Colonic mucosa (tissue), 4 donors: ENCODE measurements at regions not wholly inside any gene's neighbourhood (a gene's known extent, or its start where the extent isn't known, plus 50 kb on each side); places are given as distances from the start of the nearest gene placed in this dataset.

ENCODE experiments used
- DNase-seq: peaks from one replicate; pipeline ENCODE4 v3.0.0-alpha.2; 2020
- H3K27ac ChIP-seq: fragments of 200-600 bp; one replicate; pipeline ENCODE4 v1.8.0; 2021
- H3K27me3 ChIP-seq: fragments of 200-600 bp; one replicate; pipeline ENCODE4 v1.8.0; 2021
- H3K36me3 ChIP-seq: fragments of 200-600 bp; one replicate; pipeline ENCODE4 v1.8.0; 2021
- H3K4me1 ChIP-seq: fragments of 200-600 bp; one replicate; pipeline ENCODE4 v1.8.0; 2021; ENCODE audit warnings: mild to moderate bottlenecking
- H3K4me3 ChIP-seq: fragments of 200-600 bp; one replicate; pipeline ENCODE4 v1.8.0; 2021
- H3K9ac ChIP-seq, 2 donors: one replicate each; pipeline ENCODE4 v1.7.0; 2013; ENCODE audit warnings: control low read depth in 2 of 2, low read depth in 2 of 2, low read length in 2 of 2
- H3K9me3 ChIP-seq: fragments of 200-600 bp; one replicate; pipeline ENCODE4 v1.8.0; 2021
- CTCF ChIP-seq: fragments of 200-600 bp; IDR thresholded peaks from one replicate; pipeline ENCODE4 v1.8.0; 2022; ENCODE audit warnings: antibody characterized with exemption, mild to moderate bottlenecking
- intact Hi-C: fragments of 100-400 bp; cut with DNase I; formaldehyde crosslinking; loops from one replicate; pipeline ENCODE4 v1.14.1; 2022
- donor health status: healthy.
- donor health status: DM: no; HTN: no; CAD: no.
- donor health status: DM: no; HTN: no; CAD: no.

GRCh38 chr10:128971374-128972035 lies 495.5 kb upstream of the MGMT start:
- intact Hi-C loops: no loop called here
- Histone ChIP-seq H3K4me1 (no peaks in the 10 kb centered on the region), H3K9ac (no peak overlapping the region), H3K27me3 (no peaks in the 10 kb centered on the region), H3K36me3 (no peaks in the 10 kb centered on the region), H3K4me3 (no peak overlapping the region), H3K27ac (no peak overlapping the region), H3K9me3 (no peaks in the 10 kb centered on the region)
- no peak for DNase-seq
- TF ChIP-seq CTCF: no peak

- H3K9me3 ChIP-seq: no peaks in the 10 kb centered on the region
- no peak overlapping the region for H3K4me3 ChIP-seq
- H3K4me1 ChIP-seq: no peaks in the 10 kb centered on the region
- H3K27ac ChIP-seq: no peak overlapping the region
- no peak for DNase-seq
- no peak for TF ChIP-seq CTCF
- intact Hi-C loops: no loop called here
- H3K9ac ChIP-seq: no peak overlapping the region
- no peaks in the 10 kb centered on the region for H3K36me3 ChIP-seq
- H3K27me3 ChIP-seq: no peaks in the 10 kb centered on the region
Measured at GRCh38 chr10:128972036-128972405, 495.0 kb upstream of the MGMT start.

- no peak for DNase-seq
- Histone ChIP-seq H3K9me3 (no peaks in the 10 kb centered on the region), H3K9ac (no peak overlapping the region), H3K27ac (no peak overlapping the region), H3K27me3 (no peaks in the 10 kb centered on the region), H3K36me3 (no peaks in the 10 kb centered on the region), H3K4me1 (no peaks in the 10 kb centered on the region), H3K4me3 (no peak overlapping the region)
- TF ChIP-seq CTCF: no peak
- intact Hi-C loops: no loop called here
Measured at GRCh38 chr10:128973221-128973620, 493.8 kb upstream of the MGMT start.

- H3K9me3 ChIP-seq: no peaks in the 10 kb centered on the region
- H3K4me3 ChIP-seq: no peak overlapping the region
- no peak for TF ChIP-seq CTCF
- DNase-seq: no peak
- no peak overlapping the region for H3K9ac ChIP-seq
- H3K27ac ChIP-seq: no peak overlapping the region
- H3K36me3 ChIP-seq: no peaks in the 10 kb centered on the region
- H3K27me3 ChIP-seq: no peaks in the 10 kb centered on the region
- no peaks in the 10 kb centered on the region for H3K4me1 ChIP-seq
- intact Hi-C loops: no loop called here
Measured at GRCh38 chr10:128976856-128977255, 490.2 kb upstream of the MGMT start.

- Histone ChIP-seq H3K9ac (no peak overlapping the region), H3K27ac (no peak overlapping the region), H3K9me3 (no peaks in the 10 kb centered on the region), H3K27me3 (no peaks in the 10 kb centered on the region), H3K4me1 (no peaks in the 10 kb centered on the region), H3K4me3 (no peak overlapping the region), H3K36me3 (no peaks in the 10 kb centered on the region)
- TF ChIP-seq CTCF: no peak
- DNase-seq: no peak
- intact Hi-C loops: no loop called here
Measured at GRCh38 chr10:128978211-128978610, 488.8 kb upstream of the MGMT start.
